Psoas muscle (tissue), 7 donors: ENCODE measurements at regions not wholly inside any gene's neighbourhood (a gene's known extent, or its start where the extent isn't known, plus 50 kb on each side); places are given as distances from the start of the nearest gene placed in this dataset.

Source experiments
- ATAC-seq, 4 donors: fragments of 200-7000 bp; cut with Tn5 transposase; one replicate each; pipeline ENCODE4 v1.9.1; 2020; ENCODE audit warnings: moderate library complexity in 3 of 4, mild to moderate bottlenecking in 2 of 4
- DNase-seq, 2 donors: peaks; one replicate each; pipeline ENCODE4 v3.0.0-alpha.2; 2020
- H3K27ac ChIP-seq: fragments of 200-600 bp; one replicate; pipeline ENCODE4 v1.8.0; 2022
- H3K27me3 ChIP-seq, 3 donors: fragments of 200-600 bp in 1 of 3; one replicate each; pipeline versions ENCODE4 v1.6.1 to v1.8.0; 2013 to 2022; ENCODE audit warnings: low read length in 2 of 3, mild to moderate bottlenecking in 2 of 3, moderate library complexity in 1 of 3; ENCODE audit not compliant: insufficient read depth in 3 of 3
- H3K36me3 ChIP-seq, 2 donors: fragments of 200-600 bp in 1 of 2; one replicate each; pipeline versions ENCODE4 v1.6.1 to v1.8.0; 2013 to 2022; ENCODE audit warnings: low read depth in 1 of 2, mild to moderate bottlenecking in 1 of 2, moderate library complexity in 1 of 2; ENCODE audit not compliant: insufficient read depth in 1 of 2
- H3K4me1 ChIP-seq: fragments of 200-600 bp; one replicate; pipeline ENCODE4 v1.8.0; 2022
- H3K4me3 ChIP-seq: fragments of 200-600 bp; one replicate; pipeline ENCODE4 v1.8.0; 2022; ENCODE audit warnings: mild to moderate bottlenecking
- H3K9me3 ChIP-seq: fragments of 200-600 bp; one replicate; pipeline ENCODE4 v1.8.0; 2022
- CTCF ChIP-seq: fragments of 200-600 bp; IDR thresholded peaks from one replicate; pipeline ENCODE4 v1.8.0; 2022; ENCODE audit warnings: antibody characterized with exemption
- WGBS, 3 donors: extraction: QIAGEN DNeasy Blood & Tissue Kit; methylation state at CpG; one replicate each; pipeline versions ENCODE4 v1.1.6 to v1.1.7; 2013; 5-methylcytosine and 5-hydroxymethylcytosine counted together
- intact Hi-C, 2 donors: fragments of 100-400 bp; cut with DNase I; formaldehyde crosslinking; loops; one replicate each; pipeline versions ENCODE4 v1.11.0 to v1.14.2; 2022
- donor health status: healthy with polysubstance abuse.
- donor health status: DM: no; HTN: no; CAD: no; lungs with moderate emphysema.
- donor health status: Bipolar disorder and iron deficiency.
- donor health status: healthy.
- donor health status: DM: yes; HTN: yes; CAD: no.
- donor health status: DM: no; HTN: no; CAD: no.
- donor health status: DM: yes; HTN: yes; CAD: no.

DNA sequence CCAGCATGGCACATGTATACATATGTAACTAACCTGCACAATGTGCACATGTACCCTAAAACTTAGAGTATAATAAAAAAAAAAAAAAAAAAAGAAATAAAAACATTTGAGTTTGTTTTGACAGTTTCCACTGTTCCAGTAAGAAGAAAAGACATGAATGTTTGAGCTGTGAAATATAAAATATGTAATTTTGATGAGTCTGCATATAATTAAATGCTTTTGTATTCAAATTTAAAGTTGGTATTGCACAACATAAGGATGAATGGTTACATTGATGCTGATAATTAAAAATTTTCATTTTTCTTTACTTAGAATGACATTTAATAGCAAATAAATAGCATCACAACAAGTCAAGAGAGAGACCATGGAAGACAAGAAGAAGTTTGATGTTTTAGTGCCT is 212.0 kb upstream of the RRP15 start:
- no peaks in the 10 kb centered on the region for H3K36me3 ChIP-seq
- no peaks in the 10 kb centered on the region for H3K4me1 ChIP-seq
- no peak overlapping the region for H3K4me3 ChIP-seq
- no peak for TF ChIP-seq CTCF
- no peak for ATAC-seq
- no peak overlapping the region for H3K27ac ChIP-seq
- H3K9me3 ChIP-seq = no peaks in the 10 kb centered on the region
- no peaks in the 10 kb centered on the region for H3K27me3 ChIP-seq
- DNase-seq = no peak
- intact Hi-C loops = no loop called here

- WGBS, 3 donors = 46 to 50% (median 47%) methylated on average over 3 of the region's 3 CpGs
- no peak overlapping the region for H3K27ac ChIP-seq
- no peaks in the 10 kb centered on the region for H3K36me3 ChIP-seq
- H3K4me1 ChIP-seq = no peaks in the 10 kb centered on the region
- DNase-seq (no peak), ATAC-seq (no peak)
- TF ChIP-seq CTCF = no peak
- H3K27me3 ChIP-seq = no peaks in the 10 kb centered on the region
- H3K4me3 ChIP-seq = no peak overlapping the region
- H3K9me3 ChIP-seq = no peaks in the 10 kb centered on the region
- intact Hi-C loops = no loop called here
These were observed 206.2 kb upstream of the RRP15 start for GRCh38 chr1:218078916-218079315.

GRCh38 chr1:218079347-218079746 is 205.7 kb upstream of the RRP15 start:
- DNase-seq (no peak), ATAC-seq (no peak)
- H3K4me3 ChIP-seq = no peak overlapping the region
- H3K36me3 ChIP-seq = no peaks in the 10 kb centered on the region
- H3K9me3 ChIP-seq = no peaks in the 10 kb centered on the region
- TF ChIP-seq CTCF = no peak
- 44 to 53% (median 52%) methylated on average over 4 of the region's 4 CpGs for WGBS, 3 donors
- no peak overlapping the region for H3K27ac ChIP-seq
- intact Hi-C loops = no loop called here
- H3K4me1 ChIP-seq = no peaks in the 10 kb centered on the region
- no peaks in the 10 kb centered on the region for H3K27me3 ChIP-seq

GRCh38 chr1:218079820-218080219 is 205.3 kb upstream of the RRP15 start:
- DNase-seq = no peak
- H3K9me3 ChIP-seq = no peaks in the 10 kb centered on the region
- no peaks in the 10 kb centered on the region for H3K4me1 ChIP-seq
- ATAC-seq = no peak
- intact Hi-C loops = no loop called here
- WGBS, 3 donors = 78 to 85% (median 81%) methylated on average over 5 of the region's 5 CpGs
- no peaks in the 10 kb centered on the region for H3K36me3 ChIP-seq
- H3K4me3 ChIP-seq = no peak overlapping the region
- TF ChIP-seq CTCF = no peak
- H3K27ac ChIP-seq = no peak overlapping the region
- no peaks in the 10 kb centered on the region for H3K27me3 ChIP-seq

GRCh38 chr1:218080863-218081262 is 204.2 kb upstream of the RRP15 start:
- no peak for ATAC-seq
- no peak for TF ChIP-seq CTCF
- no peak overlapping the region for H3K4me3 ChIP-seq
- H3K9me3 ChIP-seq = no peaks in the 10 kb centered on the region
- no peak overlapping the region for H3K27ac ChIP-seq
- H3K27me3 ChIP-seq = no peaks in the 10 kb centered on the region
- WGBS, 3 donors = 68 to 77% (median 71%) methylated on average over 5 of the region's 5 CpGs
- intact Hi-C loops = no loop called here
- DNase-seq = no peak
- no peaks in the 10 kb centered on the region for H3K36me3 ChIP-seq
- no peaks in the 10 kb centered on the region for H3K4me1 ChIP-seq
